DLD1 (cell line): ENCODE measurements at regions not wholly inside any gene's neighbourhood (a gene's known extent, or its start where the extent isn't known, plus 50 kb on each side); places are given as distances from the start of the nearest gene placed in this dataset.

ENCODE experiments used
- in situ Hi-C: cut with HindIII; loops from 2 replicates; pipeline ENCODE4 v1.10.0; 2017; ENCODE audit warnings: low sequenced_read_pairs

- in situ Hi-C loops: no loop called here
Measured at GRCh38 chr15:39194106-39194830, 386.6 kb upstream of the THBS1 start.

- in situ Hi-C loops: loop anchor here (5.0 kb wide), 1 partner anchor 49 kb away; no protein-coding TSS in a partner anchor
Measured at GRCh38 chr15:39195961-39196486, 384.9 kb upstream of the THBS1 start.

- in situ Hi-C loops: loop anchor here (5.0 kb wide), 1 partner anchor 51 kb away; no protein-coding TSS in a partner anchor
Measured at GRCh38 chr15:39198044-39199000, 382.6 kb upstream of the THBS1 start.

GRCh38 chr15:39199076-39199475 is 381.8 kb upstream of the THBS1 start:
- in situ Hi-C loops: loop anchor here (5.0 kb wide), 1 partner anchor 52 kb away; no protein-coding TSS in a partner anchor

- in situ Hi-C loops: no loop called here
Measured at GRCh38 chr15:39200586-39200985, 380.3 kb upstream of the THBS1 start.

GRCh38 chr15:39202641-39203040 is 378.2 kb upstream of the THBS1 start:
- in situ Hi-C loops: no loop called here

GRCh38 chr15:39204031-39204430 is 376.8 kb upstream of the THBS1 start:
- in situ Hi-C loops: no loop called here

- in situ Hi-C loops: no loop called here
Measured at GRCh38 chr15:39205081-39205480, 375.8 kb upstream of the THBS1 start.

GRCh38 chr15:39205506-39206371 is 375.1 kb upstream of the THBS1 start:
- in situ Hi-C loops: no loop called here

- in situ Hi-C loops: no loop called here
Measured at GRCh38 chr15:39207532-39208115, 373.3 kb upstream of the THBS1 start.

GRCh38 chr15:39208187-39208586 is 372.7 kb upstream of the THBS1 start:
- in situ Hi-C loops: no loop called here

- in situ Hi-C loops: no loop called here
Measured at GRCh38 chr15:39209548-39210211, 371.2 kb upstream of the THBS1 start.

- in situ Hi-C loops: no loop called here
Measured at GRCh38 chr15:39211108-39211979, 369.5 kb upstream of the THBS1 start.

GRCh38 chr15:39213385-39213840 is 367.5 kb upstream of the THBS1 start:
- in situ Hi-C loops: no loop called here

GRCh38 chr15:39215015-39215414 is 365.9 kb upstream of the THBS1 start:
- in situ Hi-C loops: no loop called here

- in situ Hi-C loops: no loop called here
Measured at GRCh38 chr15:39216816-39217215, 364.1 kb upstream of the THBS1 start.

GRCh38 chr15:39219608-39220007 is 361.3 kb upstream of the THBS1 start:
- in situ Hi-C loops: no loop called here

GRCh38 chr15:39226169-39226937 is 354.5 kb upstream of the THBS1 start:
- in situ Hi-C loops: no loop called here
